ENCODE measurements at regions not wholly inside any gene's neighbourhood (a gene's known extent, or its start where the extent isn't known, plus 50 kb on each side); places are given as distances from the start of the nearest gene placed in this dataset.
"Not testable (repeated sequence)": the region's sequence is repeated elsewhere in the genome, so short reads cannot be mapped to it uniquely, and the experiment has no call there.

DNA sequence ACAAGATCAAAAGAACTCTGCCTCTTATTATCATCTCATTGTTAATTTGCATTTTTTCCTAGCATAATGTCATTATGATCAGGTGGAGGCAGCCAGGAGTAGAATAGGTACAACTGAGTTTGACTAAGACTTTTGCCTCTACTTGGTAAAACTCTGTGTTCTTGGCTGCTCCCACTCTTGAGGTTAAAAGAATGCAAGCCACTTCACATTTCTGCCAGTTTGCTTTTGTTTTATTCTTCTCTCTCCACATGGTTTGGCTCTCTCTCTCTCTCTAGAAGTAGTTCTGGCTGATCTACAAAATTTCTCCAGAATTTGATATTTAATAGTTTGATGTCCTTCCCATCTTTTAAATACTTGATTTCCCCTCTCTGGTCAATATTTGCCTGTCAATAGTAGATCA is 170.7 kb upstream of the E2F7 start:
- no peak for DNase-seq (ENCODE audit: extremely low read depth, low read depth, low spot score)

DNA sequence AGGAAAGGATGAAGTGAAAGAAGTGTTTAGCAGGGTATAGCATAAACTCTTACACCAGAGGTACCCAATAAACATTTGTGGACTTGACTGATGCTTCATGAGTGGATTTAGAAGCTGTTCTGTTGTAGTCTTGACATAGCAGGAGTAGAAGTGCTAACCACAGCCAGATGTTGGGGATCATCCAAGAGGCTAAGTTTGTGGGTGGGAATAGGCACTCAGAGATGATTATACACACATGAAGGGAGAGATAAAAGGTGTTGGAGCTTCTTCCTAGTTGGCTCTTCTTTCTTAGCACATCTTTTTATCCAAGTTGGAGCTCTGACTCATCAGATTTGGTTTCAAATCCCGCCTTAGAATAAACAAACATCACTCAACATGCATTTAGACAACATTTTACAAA is 166.7 kb upstream of the E2F7 start:
- DNase-seq (ENCODE audit: extremely low read depth, low read depth, low spot score) = no peak

DNA sequence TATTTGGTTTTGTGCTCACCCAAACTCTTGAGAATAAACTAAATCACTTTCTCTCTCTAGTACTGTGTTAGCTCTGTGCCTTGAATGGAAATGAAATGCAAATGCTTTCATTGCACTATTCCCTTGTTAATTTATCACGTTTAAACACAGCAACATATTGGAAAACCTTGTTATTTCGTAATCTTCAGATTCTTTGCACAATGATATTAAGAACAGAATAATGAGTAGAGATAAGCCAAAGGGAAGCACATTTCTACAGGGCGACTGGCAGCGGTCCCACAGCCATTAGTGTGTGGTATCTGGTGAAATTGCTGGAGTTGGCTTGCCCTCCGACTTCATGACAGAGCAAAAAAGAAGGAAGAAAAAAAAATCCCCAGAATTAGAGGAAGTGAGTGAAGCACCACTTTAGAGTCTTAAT is 166.1 kb upstream of the E2F7 start:
- no peak for DNase-seq (ENCODE audit: extremely low read depth, low read depth, low spot score)

DNA sequence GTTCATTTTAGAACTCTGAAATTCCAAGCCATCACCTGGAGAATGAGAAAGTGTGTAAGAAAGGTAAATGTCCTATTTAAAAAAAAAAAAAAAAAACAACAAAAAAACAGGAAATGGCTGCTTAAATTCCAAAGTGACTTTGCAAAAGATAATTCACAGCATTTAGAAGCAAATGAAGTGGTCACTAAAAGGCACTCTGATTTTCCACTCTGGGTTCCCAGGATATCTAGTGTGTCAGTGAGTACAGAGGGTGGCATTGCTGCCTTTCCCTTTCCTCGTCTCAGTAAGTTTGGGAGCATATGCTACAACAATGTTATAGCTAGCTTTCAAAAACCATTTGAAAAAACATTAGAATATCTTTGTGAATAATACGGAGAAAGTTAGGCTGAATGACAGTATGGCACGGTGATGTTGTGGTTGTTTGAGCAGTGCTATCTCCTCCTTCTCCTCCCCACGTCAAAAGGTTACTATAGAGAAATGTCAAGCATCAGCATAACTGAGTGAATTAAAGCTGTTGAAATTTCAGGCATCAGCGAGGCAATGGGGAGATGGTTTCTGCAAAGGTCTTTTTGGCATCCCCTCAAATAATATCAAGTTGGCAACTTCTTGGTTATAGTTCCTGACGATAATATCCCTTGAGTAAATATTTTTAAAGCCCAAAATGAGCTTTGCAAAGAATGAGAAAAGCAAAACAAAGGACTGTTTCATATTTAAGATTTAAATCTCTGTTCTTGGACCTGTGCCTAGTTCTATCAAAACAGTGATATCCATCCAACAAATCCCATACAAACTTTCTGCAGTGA is 164.5 kb upstream of the E2F7 start:
- DNase-seq (ENCODE audit: extremely low read depth, low read depth, low spot score) = no peak

DNA sequence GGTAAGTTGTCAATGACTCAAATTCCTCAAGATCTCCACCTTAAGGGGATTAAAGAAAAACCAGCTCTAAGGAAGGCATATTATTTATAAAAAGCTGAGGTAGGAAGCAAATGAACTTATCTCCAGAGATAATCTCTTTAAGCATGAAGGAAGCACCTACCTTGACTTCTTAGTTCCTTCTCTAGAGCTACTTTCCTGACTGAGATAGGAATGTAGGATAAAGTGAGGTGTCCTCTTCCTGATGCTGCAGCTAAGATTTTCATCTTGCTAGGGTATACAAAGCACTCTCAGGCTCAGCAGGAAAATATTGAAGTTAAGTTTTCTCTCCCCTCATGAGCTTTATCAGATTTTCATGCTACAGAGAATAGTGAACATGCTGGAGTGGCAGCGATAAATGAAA is 163.0 kb upstream of the E2F7 start:
- no peak for DNase-seq (ENCODE audit: extremely low read depth, low read depth, low spot score)

DNA sequence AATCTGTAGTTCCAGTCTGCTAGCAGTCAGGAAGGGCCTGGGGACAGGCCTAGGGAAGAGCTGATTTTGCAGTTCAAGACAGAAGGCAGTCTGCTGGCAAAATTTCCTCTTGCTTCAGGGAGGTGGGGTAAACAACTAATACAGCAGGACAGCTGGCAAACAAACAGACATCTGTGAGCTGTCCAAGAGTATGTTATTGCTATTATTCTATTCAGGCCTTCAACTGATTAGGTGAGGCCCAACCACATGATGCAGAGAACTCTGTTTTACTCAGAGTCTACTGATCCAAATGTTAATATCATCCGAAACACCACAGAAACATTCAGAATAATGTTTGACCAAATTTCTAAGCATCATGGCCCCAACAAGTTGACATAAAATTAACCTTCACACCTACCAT is 161.0 kb upstream of the E2F7 start:
- DNase-seq (ENCODE audit: extremely low read depth, low read depth, low spot score) = no peak

DNA sequence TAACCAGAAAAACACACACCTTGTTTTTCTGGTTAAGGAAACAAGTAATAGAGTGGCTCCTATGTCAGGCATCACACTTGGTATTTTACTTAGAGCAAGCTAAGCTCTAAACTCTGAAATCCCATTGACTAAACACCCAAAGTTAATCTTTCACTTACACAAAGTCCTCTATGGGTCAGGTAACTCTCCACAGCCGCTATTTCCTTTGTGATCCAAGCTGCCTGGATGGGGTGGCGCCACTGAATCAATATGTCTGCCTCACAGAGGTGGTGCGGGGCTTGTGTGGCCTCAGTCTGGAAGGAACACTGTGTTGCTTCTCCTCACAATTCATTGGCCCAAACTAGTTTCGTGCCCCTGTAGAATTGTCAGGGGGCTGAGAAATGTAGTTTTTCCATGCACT is 160.0 kb upstream of the E2F7 start:
- DNase-seq (ENCODE audit: extremely low read depth, low read depth, low spot score) = no peak

DNA sequence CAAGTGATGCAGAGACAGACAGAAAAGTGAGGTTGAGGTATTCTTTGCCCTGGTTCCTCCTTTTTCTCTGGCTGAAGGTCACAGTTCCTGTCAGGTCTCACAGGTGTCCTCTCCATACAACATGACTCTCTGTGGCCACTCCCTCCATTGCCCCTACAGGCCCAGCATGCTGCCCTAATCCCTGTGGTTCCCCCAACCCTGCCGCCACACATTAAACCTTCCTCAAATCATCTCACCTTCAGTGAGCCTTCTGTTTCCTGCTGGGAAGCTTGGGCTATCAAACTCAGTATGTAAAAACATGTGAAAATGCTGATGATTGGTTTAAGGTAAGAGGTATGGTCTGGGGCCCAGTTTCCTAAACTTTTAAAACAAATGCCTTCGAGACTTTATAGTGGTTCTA is 159.0 kb upstream of the E2F7 start:
- no peak for DNase-seq (ENCODE audit: extremely low read depth, low read depth, low spot score)

DNA sequence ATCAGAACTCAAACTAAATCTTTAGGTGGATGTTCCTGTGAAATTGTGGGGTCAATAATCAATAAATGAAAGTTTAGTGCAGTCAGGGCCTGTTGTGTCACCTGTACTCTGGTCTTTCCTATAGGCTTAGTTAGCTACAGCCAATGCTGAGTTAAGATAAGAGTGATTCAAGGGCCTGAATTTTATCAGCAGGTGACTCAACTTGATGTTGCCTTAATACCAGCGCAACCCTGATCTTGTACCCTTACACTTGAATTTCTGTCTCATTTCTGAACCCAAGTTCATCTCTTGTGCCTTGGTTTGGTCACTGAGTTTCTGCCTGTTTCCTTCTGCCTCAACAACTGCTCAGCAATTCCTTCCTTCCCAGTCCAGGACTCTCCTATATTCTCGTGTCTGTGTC is 157.0 kb upstream of the E2F7 start:
- DNase-seq (ENCODE audit: extremely low read depth, low read depth, low spot score) = no peak

DNA sequence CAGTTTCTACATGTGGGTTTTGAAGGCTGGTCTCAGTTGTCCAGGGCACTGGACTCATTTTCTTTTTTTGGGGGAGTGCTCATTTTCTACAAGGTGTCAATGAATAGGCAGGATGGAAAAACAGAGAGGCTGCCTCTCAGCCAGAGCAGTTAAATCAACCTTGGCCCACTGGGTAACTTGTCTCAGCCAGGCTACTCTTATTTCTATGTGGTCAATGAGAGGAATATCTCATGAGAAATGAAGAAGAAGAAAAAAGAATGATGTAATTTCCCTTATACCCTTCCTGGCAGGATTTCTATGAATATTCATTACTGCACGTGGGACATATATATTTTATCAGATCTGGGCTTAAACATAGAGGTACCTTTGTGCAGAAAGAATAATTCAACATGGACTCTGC is 155.2 kb upstream of the E2F7 start:
- DNase-seq (ENCODE audit: extremely low read depth, low read depth, low spot score) = no peak

DNA sequence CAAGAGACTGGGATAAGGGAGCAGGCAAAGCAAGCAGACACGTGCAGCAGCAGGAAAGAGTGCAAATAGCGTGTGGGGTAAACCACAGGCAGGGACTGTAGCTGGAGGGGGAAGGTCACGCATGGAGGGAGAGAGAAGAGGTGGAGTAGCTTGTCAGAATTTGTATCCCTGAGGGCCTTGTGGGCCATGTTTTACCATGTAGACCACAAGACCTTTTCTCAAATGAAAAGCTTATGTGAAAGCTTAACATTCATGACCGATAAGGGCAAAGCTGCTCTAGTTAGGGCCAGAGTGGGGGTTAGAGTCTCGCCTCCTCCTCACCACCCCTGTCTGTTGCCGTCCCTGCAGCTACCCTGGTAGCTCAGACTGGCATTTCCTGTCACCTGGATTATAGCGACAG is 152.9 kb upstream of the E2F7 start:
- DNase-seq (ENCODE audit: extremely low read depth, low read depth, low spot score) = no peak

DNA sequence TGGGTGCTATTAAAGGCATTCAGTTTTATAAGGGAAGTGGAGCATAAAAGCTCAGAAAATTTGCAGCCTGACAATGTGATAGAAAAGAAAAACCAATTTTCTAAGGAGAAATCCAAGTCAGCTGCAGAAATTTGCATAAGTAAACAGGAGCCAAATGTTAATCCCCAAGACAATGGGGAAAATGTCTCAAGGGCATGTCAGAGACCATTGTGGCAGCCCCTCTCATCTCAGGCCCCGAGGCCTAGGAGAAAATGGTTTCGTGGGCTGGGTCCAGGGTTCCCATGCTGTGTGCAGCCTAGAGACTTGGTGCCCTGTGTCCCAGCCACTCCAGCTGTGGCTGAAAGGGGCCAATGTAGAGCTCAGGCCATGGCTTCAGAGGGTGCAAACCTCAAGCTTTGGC is 150.8 kb upstream of the E2F7 start:
- not testable (repeated sequence) for DNase-seq (ENCODE audit: extremely low read depth, low read depth, low spot score)

DNA sequence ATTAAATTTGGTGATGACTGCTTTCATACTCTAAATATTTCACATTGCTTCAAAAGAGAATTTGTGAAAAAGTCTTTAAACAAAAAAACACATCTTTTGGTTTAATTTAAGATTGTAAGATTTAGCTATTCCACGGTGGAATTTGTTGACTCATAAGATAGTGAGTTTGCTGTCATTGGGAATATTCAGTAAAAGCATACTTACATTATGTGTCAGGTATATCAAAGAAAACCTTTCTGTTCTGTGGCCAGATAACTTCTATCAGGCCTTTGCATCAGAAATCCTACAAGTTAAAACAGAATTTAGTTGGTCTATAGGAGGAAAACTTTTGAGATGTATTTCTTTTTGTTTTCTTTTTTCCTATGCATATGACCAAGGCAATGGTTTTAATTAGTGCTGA is 148.8 kb upstream of the E2F7 start:
- DNase-seq (ENCODE audit: extremely low read depth, low read depth, low spot score) = no peak

DNA sequence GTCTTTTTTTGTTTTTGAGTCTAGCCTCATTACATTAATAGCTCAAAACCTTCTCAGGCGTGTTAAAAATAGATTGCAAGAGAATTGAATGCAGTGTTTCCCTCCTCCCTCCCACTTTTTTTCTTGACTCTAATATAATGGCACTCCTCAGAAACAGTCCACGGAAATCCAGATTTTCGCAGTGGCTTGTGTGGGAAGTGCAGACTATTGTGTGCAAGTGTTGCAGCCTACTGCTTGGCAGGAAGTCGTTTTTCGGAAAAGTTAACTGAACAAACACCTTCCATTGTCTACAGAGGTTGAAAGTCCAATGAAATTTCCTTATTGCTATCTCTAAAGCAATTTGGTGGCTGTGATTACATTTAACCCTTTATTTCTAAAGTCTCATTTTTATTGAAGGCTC is 147.9 kb upstream of the E2F7 start:
- DNase-seq (ENCODE audit: extremely low read depth, low read depth, low spot score) = peak; percentile 82

DNA sequence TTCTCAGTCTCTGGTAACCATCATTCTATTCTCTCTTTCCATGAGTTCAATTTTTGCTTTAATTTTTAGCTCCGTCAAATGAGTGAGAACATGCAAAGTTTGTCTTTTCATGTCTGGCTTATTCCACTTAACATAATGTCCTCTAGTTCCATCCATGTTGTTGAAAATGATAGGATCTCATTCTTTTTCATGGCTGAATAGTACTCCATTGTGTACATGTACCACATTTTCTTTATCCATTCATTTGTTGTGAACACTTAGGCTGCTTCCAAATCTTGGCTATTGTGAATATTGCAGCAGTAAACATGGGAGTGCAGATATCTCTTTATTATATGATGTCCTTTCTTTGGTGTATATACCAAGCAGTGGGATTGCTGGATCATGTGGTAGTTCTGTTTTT is 145.4 kb upstream of the E2F7 start:
- DNase-seq (ENCODE audit: extremely low read depth, low read depth, low spot score) = no peak

DNA sequence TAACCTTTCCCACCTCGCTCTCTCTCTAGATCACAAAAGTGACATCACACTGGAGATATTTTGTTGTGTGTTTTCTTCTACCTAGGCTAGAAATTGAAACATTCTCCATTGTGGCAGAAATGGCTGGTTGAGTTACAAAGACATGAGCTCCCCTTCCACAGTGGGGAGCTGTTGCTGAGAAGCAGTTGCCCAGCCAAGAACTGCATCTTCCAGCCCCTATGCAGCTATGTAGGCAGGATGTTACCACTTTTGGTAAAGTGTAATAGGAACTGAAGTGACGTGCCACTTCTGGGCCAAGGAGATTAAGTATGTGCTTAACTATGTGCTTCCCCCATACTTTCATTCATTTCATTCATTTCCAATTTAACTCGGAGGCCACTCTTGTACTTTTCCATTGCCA is 138.7 kb upstream of the E2F7 start:
- no peak for DNase-seq (ENCODE audit: extremely low read depth, low read depth, low spot score)

DNA sequence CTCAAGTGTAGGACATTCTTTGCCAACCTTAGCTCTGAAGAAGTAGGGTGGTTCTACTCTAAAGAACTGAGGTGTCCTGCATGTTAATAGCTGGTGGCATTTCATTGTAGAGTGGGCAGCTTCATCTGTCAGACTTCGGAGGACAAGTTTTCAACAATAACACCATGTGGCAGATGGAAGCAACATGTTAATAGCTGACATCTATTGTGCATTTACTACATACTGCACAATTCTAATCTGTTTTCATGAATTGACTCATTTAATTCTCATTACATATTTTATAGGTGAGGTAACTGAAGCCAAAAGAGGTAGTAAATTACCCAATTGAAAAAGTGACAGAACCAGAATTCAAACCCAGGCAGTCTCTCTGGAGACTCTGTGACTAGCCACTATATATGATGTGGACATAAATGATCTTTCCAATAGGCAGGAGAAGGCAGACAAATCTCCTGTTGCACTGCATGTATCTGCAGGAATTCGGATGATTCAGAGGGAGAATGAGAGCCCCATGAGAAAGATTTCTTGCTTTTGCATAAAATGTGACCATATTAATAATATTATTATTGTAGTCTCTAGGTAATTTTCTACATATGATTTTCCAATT is 137.2 kb upstream of the E2F7 start:
- no peak for DNase-seq (ENCODE audit: extremely low read depth, low read depth, low spot score)

DNA sequence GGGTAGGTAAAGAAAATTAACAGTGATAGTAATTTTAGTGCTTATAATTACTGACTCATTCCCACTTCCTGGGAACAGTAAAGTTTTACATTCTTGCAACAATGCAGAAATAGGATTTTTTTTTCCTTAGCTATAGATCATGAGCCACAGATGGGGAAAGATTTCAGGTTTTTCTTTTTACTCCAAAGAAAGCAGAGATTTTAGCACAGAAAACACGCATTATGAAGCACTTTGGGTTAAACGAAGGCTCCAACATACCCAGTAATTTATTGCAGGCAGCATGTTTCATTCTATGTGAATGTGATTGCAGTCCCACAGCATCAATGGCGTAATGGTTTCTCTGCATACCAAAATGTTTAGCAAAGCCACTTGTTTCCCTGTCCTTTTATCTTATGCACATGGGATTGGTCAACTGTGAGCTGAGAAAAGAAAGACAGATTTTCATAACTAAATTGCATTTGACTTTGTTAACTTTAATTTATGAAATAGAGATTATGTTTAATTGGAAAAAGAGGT is 124.6 kb upstream of the E2F7 start:
- no peak for DNase-seq (ENCODE audit: extremely low read depth, low read depth, low spot score)

DNA sequence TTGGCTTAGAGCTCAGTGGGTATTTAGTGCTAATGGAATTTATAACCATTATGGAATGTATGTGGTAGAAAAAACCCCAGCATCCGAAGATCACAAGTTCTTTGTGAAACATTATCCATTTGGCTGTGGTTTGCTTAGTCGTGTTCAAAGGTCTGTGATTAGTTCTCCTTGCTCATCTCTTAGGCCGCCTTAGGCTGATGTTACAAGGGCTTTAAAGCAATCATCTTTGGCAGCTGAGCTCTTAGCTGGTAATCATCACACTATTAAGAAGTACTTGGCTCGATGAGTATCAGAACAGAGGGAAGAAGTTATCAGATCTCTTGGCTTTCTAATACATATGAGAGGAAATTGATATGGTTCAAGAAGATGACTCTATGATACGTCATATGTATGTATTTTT is 124.1 kb upstream of the E2F7 start:
- no peak for DNase-seq (ENCODE audit: extremely low read depth, low read depth, low spot score)

DNA sequence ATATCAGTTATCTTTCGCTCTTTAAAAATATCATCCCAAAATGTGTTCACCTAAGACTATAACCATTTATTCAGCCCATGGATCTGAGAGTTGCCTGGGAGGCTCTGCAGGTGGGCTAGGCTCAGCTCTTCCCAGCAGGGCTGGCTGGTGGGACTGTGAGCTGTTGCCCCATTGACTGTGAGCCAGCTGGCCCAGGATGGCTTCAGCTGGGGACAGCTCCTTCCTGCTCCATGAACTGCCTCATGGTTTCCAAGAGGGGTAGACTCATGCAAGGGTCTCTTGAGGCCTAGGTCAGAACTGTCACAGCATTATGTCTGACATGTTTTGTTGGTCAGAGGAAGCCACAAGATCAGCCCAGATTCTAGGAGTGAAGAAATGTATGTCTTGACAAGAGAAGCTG is 114.1 kb upstream of the E2F7 start:
- no peak for DNase-seq (ENCODE audit: extremely low read depth, low read depth, low spot score)

DNA sequence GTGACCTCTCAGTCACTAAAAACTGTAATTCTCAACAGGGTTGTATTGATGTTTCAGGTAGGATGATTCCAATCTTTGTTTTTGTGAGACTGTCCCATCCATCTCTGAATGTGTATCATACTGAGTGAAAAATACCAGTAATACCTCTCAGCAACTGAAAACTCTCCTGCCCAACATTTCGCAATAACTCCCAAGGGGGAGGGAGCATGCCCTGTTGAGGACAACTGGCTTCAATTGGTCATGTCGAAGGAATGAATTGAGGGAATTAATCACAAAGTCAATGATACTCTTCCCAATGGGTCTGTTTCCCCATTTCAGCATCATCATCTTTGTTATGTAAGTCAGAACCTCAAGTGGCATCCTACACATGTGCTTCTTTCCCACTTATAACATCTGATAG is 102.4 kb upstream of the E2F7 start:
- DNase-seq (ENCODE audit: extremely low read depth, low read depth, low spot score) = no peak

DNA sequence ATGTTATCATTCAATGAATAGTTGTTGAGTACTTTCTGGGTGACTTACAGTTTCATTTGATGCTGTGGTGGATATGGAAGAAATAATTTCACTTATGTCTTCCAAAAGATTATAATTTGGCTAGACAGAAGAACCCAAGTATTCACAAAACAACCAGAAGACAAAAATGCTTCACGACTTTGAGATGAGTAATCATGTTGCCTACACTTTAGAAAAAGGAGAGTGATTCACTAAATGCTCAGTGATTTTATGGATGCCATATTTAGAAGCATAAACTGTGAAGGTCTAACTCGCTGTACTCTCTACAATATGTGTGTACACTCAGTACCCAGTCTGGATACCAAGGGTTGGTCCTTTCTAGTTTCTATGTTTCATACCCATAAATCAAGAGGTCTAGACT is 101.3 kb upstream of the E2F7 start:
- DNase-seq (ENCODE audit: extremely low read depth, low read depth, low spot score) = no peak

Measured in glomerular endothelial cell (primary cell).